Endothelial cell of umbilical vein (primary cell): ENCODE measurements at regions not wholly inside any gene's neighbourhood (a gene's known extent, or its start where the extent isn't known, plus 50 kb on each side); places are given as distances from the start of the nearest gene placed in this dataset.

Experiments
- BruUV-seq: library from RNA; stranded (reverse); fragments of 400-500 nt; replicated peaks from 2 replicates; lab custom pipeline; 2021; lab: Mats Ljungman, UMichigan
- CTCF ChIA-PET: fragments of 300-600, 350-600 bp; sonication (Branson Sonifier 250); formaldehyde crosslinking; loops from one replicate; lab custom pipeline; 2021; ENCODE audit warnings: antibody characterized with exemption, inconsistent platforms; lab: Charles Lee
- POLR2A ChIA-PET: fragments of 300-600, 350-600 bp; sonication (Branson Sonifier 250); formaldehyde crosslinking; loops from one replicate; lab custom pipeline; 2021; ENCODE audit warnings: antibody characterized with exemption, inconsistent platforms; lab: Charles Lee
- DNase-seq: peaks from one replicate; pipeline ENCODE4 v3.0.0-alpha.2; 2011; ENCODE audit warnings: low read depth, low spot score
- FAIRE-seq: peaks from 2 replicates; lab custom pipeline; 2011; peaks lifted over from hg19 to GRCh38; lab: Jason Lieb, UNC
- H2AFZ ChIP-seq: 2 replicates; pipeline ENCODE4 v1.6.0; 2012; ENCODE audit warnings: low read depth, low read length, control low read depth, inconsistent platforms
- H3K27ac ChIP-seq: 2 replicates; pipeline ENCODE4 v1.5.1; 2011; ENCODE audit warnings: low read depth, mild to moderate bottlenecking, control low read depth, low read length, moderate library complexity; ENCODE audit not compliant: insufficient read depth
- H3K27me3 ChIP-seq, 2 experiments: 2 replicates each; pipeline versions ENCODE4 v1.6.0 to v1.6.1; 2011; ENCODE audit warnings: low read length in 2 of 2, mixed read lengths in 1 of 2; ENCODE audit not compliant: control insufficient read depth in 2 of 2, insufficient read depth in 2 of 2
- H3K36me3 ChIP-seq, 2 experiments: 2 replicates in 1 of 2; 3 replicates in 1 of 2; pipeline ENCODE4 v1.5.1; 2011; ENCODE audit warnings: low read length in 2 of 2, mild to moderate bottlenecking in 1 of 2, moderate library complexity in 1 of 2; ENCODE audit not compliant: control insufficient read depth in 2 of 2, insufficient read depth in 2 of 2; ENCODE audit errors: extremely low read depth in 1 of 2
- H3K4me1 ChIP-seq: 3 replicates; pipeline ENCODE4 v1.5.1; 2011; ENCODE audit warnings: mild to moderate bottlenecking, low read length; ENCODE audit not compliant: control insufficient read depth, insufficient read depth; ENCODE audit errors: extremely low read depth
- H3K4me2 ChIP-seq: 2 replicates; pipeline ENCODE4 v1.6.1; 2011; ENCODE audit warnings: low read length, control low read depth, mixed read lengths; ENCODE audit not compliant: insufficient read depth
- H3K4me3 ChIP-seq, 3 experiments: fragments of 200-600 bp in 1 of 3; sonication (generic), shearing (Covaris generic) in 1 of 3; replicated peaks in 1 of 3; 2 replicates each; pipeline ENCODE4 v1.5.1; 2011 to 2016; ENCODE audit warnings: control low read depth in 3 of 3, low read length in 3 of 3, mild to moderate bottlenecking in 2 of 3, inconsistent platforms in 1 of 3, low read depth in 1 of 3, moderate library complexity in 1 of 3; ENCODE audit not compliant: insufficient read depth in 1 of 3
- H3K79me2 ChIP-seq: 2 replicates; pipeline ENCODE4 v1.6.0; 2012; ENCODE audit warnings: low read length, inconsistent platforms; ENCODE audit not compliant: control insufficient read depth, insufficient read depth
- H3K9ac ChIP-seq: replicated peaks from 2 replicates; pipeline ENCODE3; 2011; ENCODE audit warnings: low read length, control low read depth; ENCODE audit not compliant: insufficient read depth; ENCODE audit errors: extremely low read depth
- H3K9me1 ChIP-seq: replicated peaks from 3 replicates; pipeline ENCODE4 v1.6.0; 2011; ENCODE audit warnings: mild to moderate bottlenecking, low read length; ENCODE audit not compliant: control insufficient read depth, insufficient read depth; ENCODE audit errors: extremely low read depth
- H3K9me3 ChIP-seq: replicated peaks from 2 replicates; pipeline ENCODE4 v1.5.1; 2012; ENCODE audit warnings: low read length, inconsistent platforms; ENCODE audit not compliant: control insufficient read depth, insufficient read depth
- H4K20me1 ChIP-seq: replicated peaks from 2 replicates; pipeline ENCODE3; 2011; ENCODE audit warnings: mild to moderate bottlenecking, low read length; ENCODE audit not compliant: control insufficient read depth, insufficient read depth; ENCODE audit errors: extremely low read depth
- EZH2 ChIP-seq: IDR thresholded peaks from 2 replicates; pipeline ENCODE4 v1.6.1; 2012; ENCODE audit warnings: borderline replicate concordance, low read depth, mild to moderate bottlenecking, moderate library complexity, low read length, inconsistent platforms; ENCODE audit not compliant: severe bottlenecking
- FOS ChIP-seq: IDR thresholded peaks from 2 replicates; pipeline ENCODE4 v1.6.1; 2011; ENCODE audit warnings: mild to moderate bottlenecking, low read length, moderate library complexity, borderline replicate concordance; ENCODE audit not compliant: insufficient read depth
- GATA2 ChIP-seq: IDR thresholded peaks from 2 replicates; pipeline ENCODE4 v1.7.0; 2011; ENCODE audit warnings: low read depth, mild to moderate bottlenecking, moderate library complexity, mixed read lengths, low read length; ENCODE audit not compliant: insufficient read length, insufficient read depth
- JUN ChIP-seq: IDR thresholded peaks from 2 replicates; pipeline ENCODE4 v1.6.1; 2011; ENCODE audit warnings: borderline replicate concordance, low read depth; ENCODE audit not compliant: insufficient read length, insufficient read depth
- MYC ChIP-seq: IDR thresholded peaks from one replicate; pipeline ENCODE4 v1.6.1; 2011; ENCODE audit warnings: mild to moderate bottlenecking, low read depth, low read length
- POLR2A ChIP-seq: IDR thresholded peaks from 2 replicates; pipeline ENCODE4 v1.6.1; 2012; ENCODE audit warnings: low read depth, mild to moderate bottlenecking, control low read depth, low read length
- POLR2AphosphoS5 ChIP-seq: IDR thresholded peaks from 2 replicates; pipeline ENCODE4 v1.6.1; 2012; ENCODE audit warnings: low read depth, mild to moderate bottlenecking, control low read depth, low read length, moderate library complexity; ENCODE audit not compliant: insufficient read depth
- dilution Hi-C: fragments of 300-500 bp; cut with MboI; formaldehyde crosslinking; loops from one replicate; pipeline ENCODE4 v1.15.0; 2019; ENCODE audit warnings: low sequenced_read_pairs; ENCODE audit not compliant: extremely low pct_ligation_motif_present
- intact Hi-C: fragments of 100-400 bp; cut with micrococcal nuclease; formaldehyde crosslinking; loops from one replicate; pipeline ENCODE4 v1.10.0; 2022
- TF ChIP-seq, protein P1 (sequence below): IDR thresholded peaks from 2 replicates; pipeline ENCODE4 v1.6.1; 2011; ENCODE audit not compliant: insufficient read depth, insufficient read length
- TF ChIP-seq, protein P2 (sequence below), 2 donors: IDR thresholded peaks; 1 replicate in 1 of 2; 2 replicates in 1 of 2; pipeline ENCODE4 v1.5.1; 2011; ENCODE audit warnings: low read length in 2 of 2, mild to moderate bottlenecking in 2 of 2, moderate library complexity in 2 of 2, control low read depth in 1 of 2, inconsistent platforms in 1 of 2, low read depth in 1 of 2; ENCODE audit not compliant: insufficient read depth in 1 of 2; ENCODE audit errors: extremely low read depth in 1 of 2

DNA sequence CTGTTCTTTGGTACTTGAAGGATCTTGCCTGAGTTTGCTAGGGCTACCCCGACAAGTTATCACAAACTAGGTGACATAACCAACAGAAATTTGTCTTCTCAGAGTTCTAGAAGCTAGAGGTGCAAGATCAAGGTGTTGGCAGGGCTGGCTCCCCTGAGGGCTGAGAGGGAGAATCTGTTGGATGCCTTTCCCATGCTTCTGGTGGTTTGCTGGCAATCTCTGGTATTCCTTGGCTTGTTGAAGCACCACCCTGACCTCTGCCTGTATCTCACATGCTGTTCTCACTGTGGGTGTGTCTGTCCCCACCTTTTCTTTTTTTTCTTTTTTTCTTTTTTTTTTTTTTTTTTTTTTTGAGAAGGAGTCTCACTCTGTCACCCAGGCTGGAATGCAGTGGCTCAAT is 81.2 kb downstream of the VCPKMT start:
- CTCF ChIA-PET = no interaction called here

DNA sequence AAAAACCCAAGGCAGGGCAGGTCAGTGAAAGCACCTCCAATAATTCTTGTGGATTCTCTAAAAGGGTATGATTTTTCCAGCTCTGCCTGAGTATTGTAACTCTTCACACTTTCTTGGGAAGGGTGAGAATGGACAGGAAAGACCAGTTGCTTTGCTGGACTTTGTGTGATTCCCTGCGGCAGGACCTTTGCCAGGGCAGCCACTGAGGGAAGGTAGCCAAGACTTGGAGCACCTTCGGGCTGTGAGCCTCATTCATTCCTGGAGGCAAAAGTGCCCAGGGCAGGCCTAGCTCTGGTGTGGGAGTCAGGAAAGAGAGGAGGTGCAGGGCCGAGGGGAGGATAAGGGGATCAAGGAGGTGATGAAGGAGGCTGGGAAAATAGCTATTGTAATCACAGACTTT is 80.2 kb downstream of the VCPKMT start:
- H3K36me3 ChIP-seq = no peaks in the 10 kb centered on the region
- no peak overlapping the region for H2AFZ ChIP-seq
- H3K9me3 ChIP-seq = no peaks in the 10 kb centered on the region
- DNase-seq (no peak), FAIRE-seq (no peak)
- ChIA-PET POLR2A (no interaction called here), CTCF (interaction anchor here (0.6 to 1.2 kb wide), 3 partner anchors 9 to 122 kb away, joined by 3 read pairs; no protein-coding TSS in a partner anchor)
- H3K4me1 ChIP-seq = peaks cover 14% of the 10 kb centered on the region
- no peaks in the 10 kb centered on the region for H4K20me1 ChIP-seq
- no peaks in the 10 kb centered on the region for H3K79me2 ChIP-seq
- no TSS peak for BruUV-seq
- H3K27ac ChIP-seq = no peak overlapping the region
- H3K9ac ChIP-seq = no peak overlapping the region
- TF ChIP-seq, protein P1, sequence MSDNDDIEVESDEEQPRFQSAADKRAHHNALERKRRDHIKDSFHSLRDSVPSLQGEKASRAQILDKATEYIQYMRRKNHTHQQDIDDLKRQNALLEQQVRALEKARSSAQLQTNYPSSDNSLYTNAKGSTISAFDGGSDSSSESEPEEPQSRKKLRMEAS = no peak
- TF ChIP-seq POLR2AphosphoS5 (no peak), MYC (no peak), FOS (no peak), POLR2A (no peak), EZH2 (no peak), JUN (no peak), GATA2 (no peak)
- TF ChIP-seq, protein P2, sequence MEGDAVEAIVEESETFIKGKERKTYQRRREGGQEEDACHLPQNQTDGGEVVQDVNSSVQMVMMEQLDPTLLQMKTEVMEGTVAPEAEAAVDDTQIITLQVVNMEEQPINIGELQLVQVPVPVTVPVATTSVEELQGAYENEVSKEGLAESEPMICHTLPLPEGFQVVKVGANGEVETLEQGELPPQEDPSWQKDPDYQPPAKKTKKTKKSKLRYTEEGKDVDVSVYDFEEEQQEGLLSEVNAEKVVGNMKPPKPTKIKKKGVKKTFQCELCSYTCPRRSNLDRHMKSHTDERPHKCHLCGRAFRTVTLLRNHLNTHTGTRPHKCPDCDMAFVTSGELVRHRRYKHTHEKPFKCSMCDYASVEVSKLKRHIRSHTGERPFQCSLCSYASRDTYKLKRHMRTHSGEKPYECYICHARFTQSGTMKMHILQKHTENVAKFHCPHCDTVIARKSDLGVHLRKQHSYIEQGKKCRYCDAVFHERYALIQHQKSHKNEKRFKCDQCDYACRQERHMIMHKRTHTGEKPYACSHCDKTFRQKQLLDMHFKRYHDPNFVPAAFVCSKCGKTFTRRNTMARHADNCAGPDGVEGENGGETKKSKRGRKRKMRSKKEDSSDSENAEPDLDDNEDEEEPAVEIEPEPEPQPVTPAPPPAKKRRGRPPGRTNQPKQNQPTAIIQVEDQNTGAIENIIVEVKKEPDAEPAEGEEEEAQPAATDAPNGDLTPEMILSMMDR (IDR thresholded peaks at IDR 0.05; ENCODE audit: extremely low read depth in 1 of 2, insufficient read depth in 1 of 2, low read depth in 1 of 2, low read length in 2 of 2) = no peak
- no peaks in the 10 kb centered on the region for H3K27me3 ChIP-seq
- no peaks in the 10 kb centered on the region for H3K9me1 ChIP-seq
- dilution Hi-C loops (no loop called here), intact Hi-C loops (no loop called here)
- no peak overlapping the region for H3K4me2 ChIP-seq
- H3K4me3 ChIP-seq = no peak overlapping the region

More for the DNA sequence above, 81.2 kb downstream of the VCPKMT start:
- no TSS peak for BruUV-seq
- H4K20me1 ChIP-seq = no peaks in the 10 kb centered on the region
- dilution Hi-C loops = no loop called here
- no peaks in the 10 kb centered on the region for H3K79me2 ChIP-seq
- no peaks in the 10 kb centered on the region for H3K36me3 ChIP-seq
- no peak overlapping the region for H3K9ac ChIP-seq
- H3K4me3 ChIP-seq = no peak overlapping the region
- no peaks in the 10 kb centered on the region for H3K9me3 ChIP-seq
- H3K27me3 ChIP-seq = no peaks in the 10 kb centered on the region
- TF ChIP-seq POLR2A = no peak
- TF ChIP-seq JUN = no peak
- no peak for TF ChIP-seq FOS
- TF ChIP-seq GATA2 = no peak
- no peak overlapping the region for H3K27ac ChIP-seq
- DNase-seq = no peak
- no peaks in the 10 kb centered on the region for H3K9me1 ChIP-seq
- peaks cover 4% of the 10 kb centered on the region for H3K4me1 ChIP-seq
- intact Hi-C loops = no loop called here
- no peak for FAIRE-seq
- no peak overlapping the region for H3K4me2 ChIP-seq
- no peak overlapping the region for H2AFZ ChIP-seq
- POLR2A ChIA-PET = no interaction called here
